ENCODE measurements at regions not wholly inside any gene's neighbourhood (a gene's known extent, or its start where the extent isn't known, plus 50 kb on each side); places are given as distances from the start of the nearest gene placed in this dataset.

DNA sequence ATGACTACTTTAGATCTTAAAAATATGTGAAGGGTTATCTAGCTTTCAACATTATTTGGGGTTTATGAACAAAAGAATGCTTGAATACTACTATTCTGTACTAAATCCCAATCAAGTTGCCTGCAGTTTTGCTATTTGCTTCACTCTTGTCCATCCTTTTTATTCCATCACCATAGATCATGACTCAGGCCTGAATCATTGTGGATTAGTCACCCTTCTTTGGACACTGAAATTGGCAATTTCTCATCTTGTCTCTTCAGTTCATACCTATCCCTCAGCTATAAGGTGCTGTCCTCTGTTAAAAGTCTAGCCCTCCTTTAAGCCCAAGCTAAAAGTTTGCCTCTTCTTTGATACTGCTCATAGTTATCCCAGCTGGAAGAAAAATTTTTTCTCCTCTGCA lies 199.1 kb downstream of the CENPW start (continued):
- TF ChIP-seq ZBTB20 (tag by site-specific recombination; IDR thresholded peaks at IDR 0.05): no peak
- TF ChIP-seq PRDM10 (tag by site-specific recombination; IDR thresholded peaks at IDR 0.05): no peak
- TF ChIP-seq, protein P1, sequence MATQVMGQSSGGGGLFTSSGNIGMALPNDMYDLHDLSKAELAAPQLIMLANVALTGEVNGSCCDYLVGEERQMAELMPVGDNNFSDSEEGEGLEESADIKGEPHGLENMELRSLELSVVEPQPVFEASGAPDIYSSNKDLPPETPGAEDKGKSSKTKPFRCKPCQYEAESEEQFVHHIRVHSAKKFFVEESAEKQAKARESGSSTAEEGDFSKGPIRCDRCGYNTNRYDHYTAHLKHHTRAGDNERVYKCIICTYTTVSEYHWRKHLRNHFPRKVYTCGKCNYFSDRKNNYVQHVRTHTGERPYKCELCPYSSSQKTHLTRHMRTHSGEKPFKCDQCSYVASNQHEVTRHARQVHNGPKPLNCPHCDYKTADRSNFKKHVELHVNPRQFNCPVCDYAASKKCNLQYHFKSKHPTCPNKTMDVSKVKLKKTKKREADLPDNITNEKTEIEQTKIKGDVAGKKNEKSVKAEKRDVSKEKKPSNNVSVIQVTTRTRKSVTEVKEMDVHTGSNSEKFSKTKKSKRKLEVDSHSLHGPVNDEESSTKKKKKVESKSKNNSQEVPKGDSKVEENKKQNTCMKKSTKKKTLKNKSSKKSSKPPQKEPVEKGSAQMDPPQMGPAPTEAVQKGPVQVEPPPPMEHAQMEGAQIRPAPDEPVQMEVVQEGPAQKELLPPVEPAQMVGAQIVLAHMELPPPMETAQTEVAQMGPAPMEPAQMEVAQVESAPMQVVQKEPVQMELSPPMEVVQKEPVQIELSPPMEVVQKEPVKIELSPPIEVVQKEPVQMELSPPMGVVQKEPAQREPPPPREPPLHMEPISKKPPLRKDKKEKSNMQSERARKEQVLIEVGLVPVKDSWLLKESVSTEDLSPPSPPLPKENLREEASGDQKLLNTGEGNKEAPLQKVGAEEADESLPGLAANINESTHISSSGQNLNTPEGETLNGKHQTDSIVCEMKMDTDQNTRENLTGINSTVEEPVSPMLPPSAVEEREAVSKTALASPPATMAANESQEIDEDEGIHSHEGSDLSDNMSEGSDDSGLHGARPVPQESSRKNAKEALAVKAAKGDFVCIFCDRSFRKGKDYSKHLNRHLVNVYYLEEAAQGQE (tag by site-specific recombination; IDR thresholded peaks at IDR 0.05): no peak

- H3K27ac ChIP-seq (ENCODE audit: extremely low read depth, low read depth, low read length): no peak overlapping the region
- ChIA-PET CTCF (interaction anchor here (0.5 to 0.8 kb wide), 2 partner anchors 11 to 87 kb away, joined by 3 read pairs; no protein-coding TSS in a partner anchor), POLR2A (no interaction called here)
- no peaks in the 10 kb centered on the region for H3K9me3 ChIP-seq (ENCODE audit: control insufficient read depth, insufficient read depth, low read depth, low read length)
- no peaks in the 10 kb centered on the region for H3K4me1 ChIP-seq (ENCODE audit: control insufficient read depth, insufficient read depth, low read length)
- no peak overlapping the region for H3K4me3 ChIP-seq (ENCODE audit: low read depth, low read length)
- TF ChIP-seq KLF16 (tag by site-specific recombination; IDR thresholded peaks at IDR 0.05) (no peak), KLF10 (tag by site-specific recombination; IDR thresholded peaks at IDR 0.05) (no peak), ZNF266 (tag by site-specific recombination; IDR thresholded peaks at IDR 0.05; ENCODE audit: low read depth) (no peak), ZNF677 (tag by site-specific recombination; IDR thresholded peaks at IDR 0.05) (no peak), GLIS2 (tag by site-specific recombination; IDR thresholded peaks at IDR 0.05) (no peak), ZNF132 (tag by site-specific recombination; IDR thresholded peaks at IDR 0.05; ENCODE audit: borderline replicate concordance) (no peak), ZNF239 (tag by site-specific recombination; IDR thresholded peaks at IDR 0.05) (no peak), ZNF366 (tag by site-specific recombination; conservative IDR thresholded peaks at IDR 0.05) (no peak), ZNF221 (tag by site-specific recombination; IDR thresholded peaks at IDR 0.05; ENCODE audit: borderline replicate concordance) (no peak), ZNF610 (tag by site-specific recombination; IDR thresholded peaks at IDR 0.05; ENCODE audit: borderline replicate concordance) (no peak), ZBTB48 (tag by site-specific recombination; IDR thresholded peaks at IDR 0.05) (no peak), ZXDB (tag by site-specific recombination; IDR thresholded peaks at IDR 0.05) (no peak), ZNF362 (tag by site-specific recombination; IDR thresholded peaks at IDR 0.05) (no peak), GLIS1 (tag by site-specific recombination; IDR thresholded peaks at IDR 0.05) (no peak), ZNF510 (tag by site-specific recombination; IDR thresholded peaks at IDR 0.05; ENCODE audit: insufficient replicate concordance) (no peak)
- H3K36me3 ChIP-seq (ENCODE audit: control insufficient read depth in 2 of 2, insufficient read depth in 1 of 2, low read length in 2 of 2): no peaks in the 10 kb centered on the region
These were observed 200.2 kb downstream of the CENPW start for GRCh38 chr6:126540161-126540560.

Data from HEK293 (cell line).